ENCODE measurements at regions not wholly inside any gene's neighbourhood (a gene's known extent, or its start where the extent isn't known, plus 50 kb on each side); places are given as distances from the start of the nearest gene placed in this dataset.
A peak's percentile ranks its signal among the peaks of the same experiment; 100 is the strongest.

DNA sequence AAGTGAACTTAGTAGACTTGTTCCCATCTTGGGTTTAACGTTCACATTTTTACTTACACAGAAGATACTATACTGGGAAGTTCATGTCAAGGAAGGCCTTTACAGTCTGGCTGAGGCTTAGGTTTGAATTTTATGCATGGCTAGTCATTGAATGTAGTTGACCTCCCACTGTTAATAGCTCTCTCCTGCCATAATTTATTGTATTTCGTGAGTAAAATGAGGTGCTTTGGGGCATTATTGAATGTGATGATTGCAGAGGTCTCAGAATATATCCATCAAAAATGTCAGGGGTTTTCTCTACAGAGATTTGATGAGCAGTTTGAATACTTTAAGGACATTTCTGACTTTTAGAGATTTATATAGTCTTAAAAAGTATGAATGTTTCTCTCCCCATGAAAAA, 356.6 kb upstream of the GRM7 start:
- H3K9ac ChIP-seq (ENCODE audit: low read depth, low read length, poor library complexity, severe bottlenecking) = no peak overlapping the region
- H3K9me2 ChIP-seq (replicated peaks; ENCODE audit: low read depth, low read length) = no peaks in the 10 kb centered on the region
- no peaks in the 10 kb centered on the region for H4K20me1 ChIP-seq (ENCODE audit: insufficient read depth, low read length, poor library complexity, severe bottlenecking)
- H3K36me3 ChIP-seq (ENCODE audit: insufficient read depth, low read length) = no peaks in the 10 kb centered on the region
- no peaks in the 10 kb centered on the region for H3K27me3 ChIP-seq (ENCODE audit: insufficient read depth, low read length, poor library complexity, severe bottlenecking)
- H3K79me2 ChIP-seq (ENCODE audit: insufficient read depth, low read length) = peaks cover 16% of the 10 kb centered on the region
- no peak overlapping the region for H2AFZ ChIP-seq (ENCODE audit: low read length)
- H3F3A ChIP-seq (ENCODE audit: low read depth) = no peaks in the 10 kb centered on the region
- no peak for TF ChIP-seq EZH2phosphoT487 (IDR thresholded peaks at IDR 0.05; ENCODE audit: borderline replicate concordance)
- peaks cover 3% of the 10 kb centered on the region for H3K4me1 ChIP-seq (ENCODE audit: insufficient read depth, low read length, poor library complexity, severe bottlenecking)
- H3K4me2 ChIP-seq (ENCODE audit: low read depth, low read length, poor library complexity, severe bottlenecking) = no peak overlapping the region
- no peaks in the 10 kb centered on the region for H3K9me3 ChIP-seq (ENCODE audit: insufficient read depth, low read depth, low read length)
- H3K4me3 ChIP-seq (ENCODE audit: low read length, poor library complexity, severe bottlenecking) = no peak overlapping the region

DNA sequence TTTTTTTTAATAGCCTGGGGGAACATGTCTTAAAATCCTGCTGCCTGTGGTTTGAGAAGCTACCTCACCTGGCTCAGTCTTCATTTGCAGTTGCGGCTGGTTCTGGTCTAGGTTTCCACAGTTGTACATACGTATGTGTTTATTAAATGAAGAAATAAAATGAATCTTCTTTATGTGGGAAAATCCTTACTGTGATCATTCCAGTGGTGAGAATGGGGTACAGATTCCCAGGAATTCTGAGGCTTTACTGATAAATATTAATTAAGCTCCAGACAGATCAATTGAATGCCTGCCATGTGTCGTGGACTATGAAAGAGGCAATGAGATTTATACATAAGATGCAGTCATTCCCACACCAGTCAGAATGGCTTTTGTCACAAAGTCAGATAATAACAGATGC, 356.1 kb upstream of the GRM7 start:
- H3F3A ChIP-seq (ENCODE audit: low read depth) = no peaks in the 10 kb centered on the region
- no peak overlapping the region for H3K9ac ChIP-seq (ENCODE audit: low read depth, low read length, poor library complexity, severe bottlenecking)
- peaks cover 21% of the 10 kb centered on the region for H3K79me2 ChIP-seq (ENCODE audit: insufficient read depth, low read length)
- H3K27me3 ChIP-seq (ENCODE audit: insufficient read depth, low read length, poor library complexity, severe bottlenecking) = no peaks in the 10 kb centered on the region
- peaks cover 6% of the 10 kb centered on the region for H3K4me1 ChIP-seq (ENCODE audit: insufficient read depth, low read length, poor library complexity, severe bottlenecking)
- H2AFZ ChIP-seq (ENCODE audit: low read length) = no peak overlapping the region
- H4K20me1 ChIP-seq (ENCODE audit: insufficient read depth, low read length, poor library complexity, severe bottlenecking) = no peaks in the 10 kb centered on the region
- no peaks in the 10 kb centered on the region for H3K9me3 ChIP-seq (ENCODE audit: insufficient read depth, low read depth, low read length)
- no peaks in the 10 kb centered on the region for H3K9me2 ChIP-seq (replicated peaks; ENCODE audit: low read depth, low read length)
- TF ChIP-seq, protein P1, sequence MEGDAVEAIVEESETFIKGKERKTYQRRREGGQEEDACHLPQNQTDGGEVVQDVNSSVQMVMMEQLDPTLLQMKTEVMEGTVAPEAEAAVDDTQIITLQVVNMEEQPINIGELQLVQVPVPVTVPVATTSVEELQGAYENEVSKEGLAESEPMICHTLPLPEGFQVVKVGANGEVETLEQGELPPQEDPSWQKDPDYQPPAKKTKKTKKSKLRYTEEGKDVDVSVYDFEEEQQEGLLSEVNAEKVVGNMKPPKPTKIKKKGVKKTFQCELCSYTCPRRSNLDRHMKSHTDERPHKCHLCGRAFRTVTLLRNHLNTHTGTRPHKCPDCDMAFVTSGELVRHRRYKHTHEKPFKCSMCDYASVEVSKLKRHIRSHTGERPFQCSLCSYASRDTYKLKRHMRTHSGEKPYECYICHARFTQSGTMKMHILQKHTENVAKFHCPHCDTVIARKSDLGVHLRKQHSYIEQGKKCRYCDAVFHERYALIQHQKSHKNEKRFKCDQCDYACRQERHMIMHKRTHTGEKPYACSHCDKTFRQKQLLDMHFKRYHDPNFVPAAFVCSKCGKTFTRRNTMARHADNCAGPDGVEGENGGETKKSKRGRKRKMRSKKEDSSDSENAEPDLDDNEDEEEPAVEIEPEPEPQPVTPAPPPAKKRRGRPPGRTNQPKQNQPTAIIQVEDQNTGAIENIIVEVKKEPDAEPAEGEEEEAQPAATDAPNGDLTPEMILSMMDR (conservative IDR thresholded peaks at IDR 0.05; ENCODE audit: low read length) = no peak
- no peak for TF ChIP-seq EZH2phosphoT487 (IDR thresholded peaks at IDR 0.05; ENCODE audit: borderline replicate concordance)
- no peak overlapping the region for H3K4me3 ChIP-seq (ENCODE audit: low read length, poor library complexity, severe bottlenecking)
- no peak overlapping the region for H3K4me2 ChIP-seq (ENCODE audit: low read depth, low read length, poor library complexity, severe bottlenecking)
- no peaks in the 10 kb centered on the region for H3K36me3 ChIP-seq (ENCODE audit: insufficient read depth, low read length)

DNA sequence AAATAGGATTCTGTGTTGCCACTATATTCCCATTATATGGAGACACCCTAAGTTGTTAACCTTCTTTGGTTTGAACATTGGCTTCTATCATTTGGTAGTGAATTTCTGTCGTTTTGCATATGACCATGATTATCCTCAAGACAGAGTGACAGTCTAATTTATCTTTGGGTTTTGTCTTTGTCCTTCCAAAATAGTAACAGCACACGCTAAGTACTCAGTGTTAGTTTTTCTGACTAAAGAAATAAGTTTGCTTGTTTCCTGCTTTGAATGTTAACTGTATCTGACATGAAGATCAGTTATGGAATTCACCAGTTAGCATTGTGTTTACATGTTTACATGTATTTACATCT, 352.5 kb upstream of the GRM7 start:
- Histone ChIP-seq H3K9me3 (ENCODE audit: insufficient read depth, low read depth, low read length) (no peaks in the 10 kb centered on the region), H3K36me3 (ENCODE audit: insufficient read depth, low read length) (no peaks in the 10 kb centered on the region), H3K4me3 (ENCODE audit: low read length, poor library complexity, severe bottlenecking) (peak overlapping the region; percentile 84), H3K9ac (ENCODE audit: low read depth, low read length, poor library complexity, severe bottlenecking) (peak overlapping the region; percentile 93), H3K4me1 (ENCODE audit: insufficient read depth, low read length, poor library complexity, severe bottlenecking) (peaks cover 10% of the 10 kb centered on the region), H3K27me3 (ENCODE audit: insufficient read depth, low read length, poor library complexity, severe bottlenecking) (no peaks in the 10 kb centered on the region), H3F3A (ENCODE audit: low read depth) (no peaks in the 10 kb centered on the region), H3K79me2 (ENCODE audit: insufficient read depth, low read length) (peaks cover 55% of the 10 kb centered on the region), H3K9me2 (replicated peaks; ENCODE audit: low read depth, low read length) (no peaks in the 10 kb centered on the region), H3K4me2 (ENCODE audit: low read depth, low read length, poor library complexity, severe bottlenecking) (peak overlapping the region; percentile 77), H4K20me1 (ENCODE audit: insufficient read depth, low read length, poor library complexity, severe bottlenecking) (peaks cover 5% of the 10 kb centered on the region), H2AFZ (ENCODE audit: low read length) (no peak overlapping the region)
- TF ChIP-seq EZH2phosphoT487 (IDR thresholded peaks at IDR 0.05; ENCODE audit: borderline replicate concordance) = no peak
- TF ChIP-seq, protein P1 (conservative IDR thresholded peaks at IDR 0.05; ENCODE audit: low read length) = no peak

DNA sequence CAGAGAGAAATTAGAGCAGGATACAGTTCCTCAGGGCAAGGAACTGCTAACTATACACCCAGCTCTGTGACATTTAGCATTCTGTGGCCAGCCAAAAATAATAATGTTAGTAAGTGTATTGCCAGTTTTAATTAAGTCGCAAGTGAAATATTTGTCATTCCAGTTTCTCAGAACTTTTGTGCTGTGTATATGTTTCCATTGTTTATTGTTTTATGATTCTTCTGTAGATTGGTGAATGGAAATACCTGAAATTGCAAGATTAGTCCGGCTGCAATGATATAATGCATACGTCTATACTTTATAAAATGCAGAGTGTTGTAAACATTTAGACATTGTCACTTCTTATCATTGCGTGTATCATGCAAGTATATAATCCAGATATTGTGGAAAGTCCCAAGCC, 351.3 kb upstream of the GRM7 start:
- TF ChIP-seq, protein P1 (conservative IDR thresholded peaks at IDR 0.05; ENCODE audit: low read length) = no peak
- no peak for TF ChIP-seq EZH2phosphoT487 (IDR thresholded peaks at IDR 0.05; ENCODE audit: borderline replicate concordance)
- peak overlapping the region; percentile 84 for H3K4me3 ChIP-seq (ENCODE audit: low read length, poor library complexity, severe bottlenecking)
- peak overlapping the region; percentile 77 for H3K4me2 ChIP-seq (ENCODE audit: low read depth, low read length, poor library complexity, severe bottlenecking)

More for the DNA sequence above, 351.3 kb upstream of the GRM7 start:
- H3K9me2 ChIP-seq (replicated peaks; ENCODE audit: low read depth, low read length) = no peaks in the 10 kb centered on the region
- H3K27me3 ChIP-seq (ENCODE audit: insufficient read depth, low read length, poor library complexity, severe bottlenecking) = no peaks in the 10 kb centered on the region
- H2AFZ ChIP-seq (ENCODE audit: low read length) = no peak overlapping the region
- H4K20me1 ChIP-seq (ENCODE audit: insufficient read depth, low read length, poor library complexity, severe bottlenecking) = peaks cover 13% of the 10 kb centered on the region
- no peaks in the 10 kb centered on the region for H3K9me3 ChIP-seq (ENCODE audit: insufficient read depth, low read depth, low read length)
- peak overlapping the region; percentile 93 for H3K9ac ChIP-seq (ENCODE audit: low read depth, low read length, poor library complexity, severe bottlenecking)
- H3K4me1 ChIP-seq (ENCODE audit: insufficient read depth, low read length, poor library complexity, severe bottlenecking) = peaks cover 14% of the 10 kb centered on the region
- H3K79me2 ChIP-seq (ENCODE audit: insufficient read depth, low read length) = peaks cover 67% of the 10 kb centered on the region
- no peaks in the 10 kb centered on the region for H3K36me3 ChIP-seq (ENCODE audit: insufficient read depth, low read length)
- H3F3A ChIP-seq (ENCODE audit: low read depth) = no peaks in the 10 kb centered on the region

Measured in Loucy (cell line).